AML-193 (cell line): ENCODE measurements at regions not wholly inside any gene's neighbourhood (a gene's known extent, or its start where the extent isn't known, plus 50 kb on each side); places are given as distances from the start of the nearest gene placed in this dataset.
"Not testable (repeated sequence)": the region's sequence is repeated elsewhere in the genome, so short reads cannot be mapped to it uniquely, and the experiment has no call there.

Experiments
- DNase-seq, 2 experiments: peaks; one replicate each; lab custom pipeline; 2025; lab: John Stamatoyannopoulos, UW

DNA sequence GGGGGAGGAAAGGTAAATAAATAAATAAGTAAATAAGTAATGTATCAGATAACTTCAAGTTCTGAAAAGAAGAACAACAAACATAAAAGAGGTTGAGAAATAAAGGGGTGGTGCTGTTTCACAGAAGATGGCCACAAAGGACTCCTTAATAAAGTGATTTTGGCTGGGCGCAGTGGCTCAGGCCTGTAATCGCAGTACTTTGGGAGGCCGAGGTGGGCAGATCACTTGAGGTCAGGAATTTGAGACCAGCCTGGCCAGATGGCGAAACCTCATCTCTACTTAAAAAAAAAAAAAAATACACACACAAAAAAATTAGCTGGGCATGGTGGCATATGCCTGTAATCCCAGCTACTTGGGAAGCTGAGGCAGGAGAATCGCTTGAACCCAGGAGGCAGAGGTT is 315.5 kb downstream of the MIAT start:
- not testable (repeated sequence) for DNase-seq

DNA sequence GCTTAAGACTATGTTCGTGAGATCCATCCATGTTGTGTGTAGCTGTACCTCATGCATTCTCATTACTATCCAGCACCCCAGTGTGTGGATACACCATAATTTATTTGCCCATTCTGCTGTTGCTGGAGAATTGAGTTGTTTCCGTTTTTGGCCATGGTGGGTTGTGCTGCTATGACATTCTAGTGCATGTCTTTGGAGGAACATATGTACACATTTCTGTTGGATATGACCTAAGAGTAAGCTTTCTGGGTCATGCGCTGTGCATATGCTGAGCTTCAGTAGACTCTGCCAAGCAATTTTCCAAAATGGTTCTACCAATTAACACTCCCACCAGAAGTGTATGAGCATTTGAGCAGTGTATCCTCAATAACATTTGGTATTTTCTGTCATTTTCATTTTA is 316.6 kb downstream of the MIAT start:
- no peak for DNase-seq

- DNase-seq = no peak
These were observed 317.8 kb downstream of the MIAT start for GRCh38 chr22:26974914-26975803.

DNA sequence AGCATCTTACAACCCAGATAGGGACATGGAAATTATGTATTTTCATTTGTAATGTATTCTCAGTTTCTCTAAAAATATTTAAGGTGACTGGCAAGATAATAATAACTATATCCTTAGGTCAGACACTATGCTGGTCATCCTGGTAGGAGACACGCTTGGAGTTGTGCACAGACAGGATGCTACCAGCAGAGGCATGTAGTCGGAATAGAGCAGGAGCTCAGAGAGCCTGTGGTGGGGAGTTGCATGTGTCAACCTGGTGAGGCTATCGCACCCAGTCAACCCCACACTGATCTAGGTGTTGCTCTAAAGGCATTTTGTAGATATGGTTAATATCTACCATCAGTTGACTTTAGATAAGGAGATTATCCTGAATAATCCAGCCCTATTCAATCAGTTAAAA is 318.5 kb downstream of the MIAT start:
- DNase-seq = no peak

- no peak for DNase-seq
These were observed 320.5 kb downstream of the MIAT start for GRCh38 chr22:26977741-26978376.

DNA sequence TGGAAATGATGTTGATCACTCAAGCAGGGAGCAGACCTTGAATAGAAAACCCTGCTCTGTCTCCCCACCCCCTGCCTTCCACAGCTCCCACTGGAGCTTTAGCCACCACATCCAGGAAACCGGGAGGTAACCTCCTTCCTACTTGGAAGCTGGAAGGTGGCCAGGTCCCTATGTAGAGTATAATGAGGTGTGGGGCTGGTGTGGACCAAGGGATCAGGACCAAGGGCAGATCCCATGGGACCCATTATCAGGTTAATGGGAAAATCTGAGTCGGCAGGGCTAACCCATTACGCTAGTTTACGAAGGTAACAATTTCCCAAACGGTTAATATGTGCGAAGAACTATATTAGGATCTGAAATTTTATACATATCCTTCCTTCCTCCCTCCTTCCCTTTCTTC is 321.9 kb downstream of the MIAT start:
- no peak for DNase-seq

DNA sequence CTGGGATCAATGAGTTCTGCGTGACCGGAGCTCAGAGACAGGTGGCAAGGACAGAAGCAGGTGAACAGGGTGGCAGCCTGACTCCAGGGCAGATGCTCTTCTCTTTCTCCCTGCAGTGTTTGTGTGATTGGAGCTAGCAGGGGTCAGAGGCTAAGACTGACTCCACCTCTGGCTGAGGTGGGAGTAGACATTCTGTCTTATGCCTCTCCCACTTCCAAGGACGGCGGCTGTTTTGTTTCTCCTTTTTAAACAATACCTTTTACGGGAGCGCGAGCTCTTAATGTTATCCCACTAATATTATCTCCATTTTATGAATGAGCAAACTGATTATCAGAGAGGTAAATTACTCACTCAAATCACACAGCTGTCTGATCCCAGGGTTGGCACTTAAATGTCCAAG is 323.7 kb downstream of the MIAT start:
- no peak for DNase-seq

GRCh38 chr22:26981541-26981940 is 324.2 kb downstream of the MIAT start:
- no peak for DNase-seq

- no peak for DNase-seq
These were observed 325.9 kb downstream of the MIAT start for GRCh38 chr22:26983311-26983710.

- DNase-seq = no peak
These were observed 327.8 kb downstream of the MIAT start for GRCh38 chr22:26985206-26985605.

GRCh38 chr22:26985931-26986782 is 328.8 kb downstream of the MIAT start:
- no peak for DNase-seq

DNA sequence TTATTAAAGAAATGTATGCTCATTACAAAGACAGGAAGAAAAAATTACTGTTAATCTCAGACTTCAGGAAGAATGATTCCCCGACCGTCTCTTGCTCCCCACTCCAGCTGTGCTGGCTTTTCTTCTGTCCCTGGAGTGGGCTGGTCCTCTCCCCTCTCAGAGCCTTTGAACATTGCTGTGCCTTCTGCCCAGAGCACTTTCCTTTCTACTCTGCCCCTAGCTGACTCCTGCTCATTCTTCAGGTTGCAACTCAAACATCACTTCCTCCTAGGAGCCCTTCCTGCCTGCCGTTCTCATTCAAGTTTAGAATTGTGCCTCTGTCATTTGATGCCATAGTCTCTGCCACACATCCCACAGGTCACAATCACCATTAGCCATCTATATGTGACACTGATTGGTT is 329.5 kb downstream of the MIAT start:
- DNase-seq = no peak

DNA sequence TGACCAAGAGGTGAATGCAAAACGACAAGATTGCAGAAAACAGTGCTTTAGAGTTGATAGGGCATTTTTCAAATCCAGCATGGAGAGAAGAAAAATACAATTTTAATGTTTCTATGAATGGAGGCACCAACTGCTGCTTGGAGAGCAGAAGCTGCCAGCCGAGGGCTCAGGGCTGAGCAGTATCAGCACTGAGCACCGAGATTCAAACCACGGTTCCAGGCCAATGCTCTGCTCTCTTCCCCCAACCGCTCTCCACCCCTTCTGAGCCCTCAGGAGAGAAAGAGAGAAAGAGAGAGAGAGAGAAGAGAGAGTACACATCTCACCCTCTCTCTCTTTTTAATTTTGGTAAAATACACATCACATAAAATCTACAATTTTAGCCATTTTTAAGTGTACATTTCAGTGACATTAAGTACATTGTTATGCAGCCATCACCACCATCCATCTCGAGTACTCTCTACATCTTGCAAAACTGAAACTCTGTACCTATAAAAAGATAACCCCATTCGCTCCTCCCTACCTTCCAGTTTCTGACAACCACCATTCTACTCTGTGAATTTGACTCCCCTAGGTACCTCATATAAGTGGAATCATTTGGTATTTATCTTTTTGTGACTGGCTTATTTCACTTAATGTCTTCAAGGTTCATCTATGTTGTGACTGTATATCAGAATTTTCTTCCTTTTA is 333.3 kb downstream of the MIAT start:
- no peak for DNase-seq

- DNase-seq = no peak
These were observed 335.2 kb downstream of the MIAT start for GRCh38 chr22:26992556-26992955.

DNA sequence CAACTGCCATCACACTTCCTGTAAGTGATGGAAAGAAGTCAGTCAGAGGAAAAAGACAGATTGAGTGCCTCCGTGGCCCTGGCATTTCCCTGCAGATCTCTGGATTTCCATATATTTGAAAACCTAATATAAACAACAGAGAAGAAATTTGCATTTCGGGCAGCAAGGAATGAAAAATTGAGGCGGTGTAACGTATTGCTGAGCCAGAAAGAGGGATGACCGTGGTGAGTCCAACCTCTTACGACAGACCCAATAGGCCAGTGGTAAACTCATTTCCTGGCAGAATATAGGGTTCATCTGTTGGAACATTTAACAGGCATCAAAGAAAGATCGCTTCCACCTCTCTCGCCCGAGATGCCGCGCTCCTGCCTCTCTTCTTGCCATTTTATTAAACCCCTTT is 336.5 kb downstream of the MIAT start:
- DNase-seq = no peak

GRCh38 chr22:26994801-26995200 is 337.4 kb downstream of the MIAT start:
- DNase-seq = no peak

DNA sequence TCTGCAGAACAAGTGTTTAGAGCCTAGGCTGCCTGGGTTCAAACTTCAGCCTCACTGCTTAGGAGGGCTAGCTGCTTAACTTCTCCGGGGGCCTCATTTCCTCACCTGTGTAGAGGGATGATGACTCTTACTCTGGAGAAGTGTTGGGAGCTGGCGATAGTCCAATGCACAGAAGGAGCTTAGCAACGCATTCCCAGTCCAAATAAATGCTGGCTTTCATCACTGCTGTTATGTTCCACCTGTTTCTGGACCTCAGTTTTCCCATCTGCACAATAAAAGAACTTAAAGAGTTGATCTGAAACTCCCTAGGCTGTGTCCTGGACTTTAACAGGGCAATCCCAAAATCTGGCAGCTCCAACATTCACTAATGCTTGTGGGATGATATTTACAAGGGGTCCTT is 337.8 kb downstream of the MIAT start:
- no peak for DNase-seq

DNA sequence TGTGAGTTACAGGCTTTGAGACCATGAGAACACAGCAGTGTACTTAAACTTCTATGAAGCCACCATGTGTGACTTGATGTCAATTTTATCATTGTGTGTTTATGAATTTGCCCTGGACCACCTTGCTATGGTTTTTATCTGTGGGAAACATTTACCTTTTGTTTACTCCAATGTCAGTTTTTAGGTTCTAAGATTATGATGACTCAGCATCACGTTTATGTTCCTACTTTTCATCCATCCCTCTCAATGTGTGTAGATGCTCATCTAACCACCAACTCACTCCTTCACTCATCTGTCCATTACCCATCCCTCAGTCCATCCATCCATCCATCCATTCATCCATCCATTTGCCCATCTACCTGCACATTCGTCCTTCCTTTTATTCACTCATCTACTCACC is 338.8 kb downstream of the MIAT start:
- no peak for DNase-seq

DNA sequence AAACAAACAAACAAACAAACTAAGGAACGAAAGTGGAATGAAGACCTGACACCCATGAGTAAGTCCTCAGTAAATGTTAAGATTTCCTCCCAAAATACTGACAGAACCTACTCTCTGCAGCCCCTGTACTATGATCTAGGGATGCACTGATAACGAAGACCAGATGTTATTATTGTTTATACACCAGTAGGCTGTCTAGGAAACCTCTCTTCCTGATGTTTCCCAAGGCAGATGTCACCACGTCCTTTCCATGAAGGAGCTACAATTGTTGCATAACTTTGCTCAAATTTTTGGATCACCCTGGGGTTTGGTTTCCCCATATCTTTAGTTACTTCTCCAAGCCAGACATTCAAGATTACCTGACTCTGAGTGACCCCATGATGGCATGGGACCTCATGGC is 340.7 kb downstream of the MIAT start:
- DNase-seq = no peak

- DNase-seq = no peak
These were observed 341.3 kb downstream of the MIAT start for GRCh38 chr22:26998716-26999115.

DNA sequence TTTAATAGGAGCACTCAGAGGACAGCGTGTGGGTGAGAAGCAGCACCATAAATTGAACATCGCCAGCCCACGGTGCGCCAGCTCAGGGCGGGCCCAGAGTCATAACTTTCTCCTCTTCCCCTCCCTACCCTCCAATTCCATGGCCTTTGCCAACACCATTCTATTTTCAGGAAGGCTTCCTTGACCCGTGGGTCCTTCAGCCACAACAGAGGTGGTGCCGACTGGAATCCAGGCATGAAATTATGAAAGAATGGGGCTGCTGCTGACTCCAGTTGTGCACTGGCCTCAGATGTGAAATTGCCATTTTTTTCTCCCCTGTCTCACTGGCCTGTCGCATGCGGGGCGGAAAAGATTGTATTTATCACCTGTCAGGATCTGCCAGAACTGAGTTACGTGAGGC is 345.9 kb downstream of the MIAT start:
- no peak for DNase-seq

GRCh38 chr22:27004434-27004833 is 347.0 kb downstream of the MIAT start:
- DNase-seq = no peak
